ENCODE measurements at regions not wholly inside any gene's neighbourhood (a gene's known extent, or its start where the extent isn't known, plus 50 kb on each side); places are given as distances from the start of the nearest gene placed in this dataset.

DNA sequence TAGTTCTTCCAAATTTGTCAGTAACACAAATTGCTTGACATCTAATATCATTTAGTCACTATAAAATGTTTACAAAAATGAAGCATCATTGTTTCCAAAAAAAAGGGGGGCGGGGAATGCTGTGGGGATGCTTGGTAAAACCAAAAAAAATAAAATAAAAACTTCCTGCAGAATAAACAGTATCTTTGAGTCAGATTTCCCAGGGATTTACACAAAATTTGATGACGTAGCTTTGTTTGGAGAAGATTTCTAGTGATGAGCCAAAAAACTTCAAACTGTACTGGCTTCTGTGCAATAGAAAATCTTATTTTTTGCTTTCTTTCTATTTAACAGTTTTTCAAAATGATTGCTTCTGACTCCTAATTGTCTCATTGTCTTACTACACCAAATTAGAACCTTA is 80.0 kb downstream of the MZT1 start:
- TF ChIP-seq, protein P1, sequence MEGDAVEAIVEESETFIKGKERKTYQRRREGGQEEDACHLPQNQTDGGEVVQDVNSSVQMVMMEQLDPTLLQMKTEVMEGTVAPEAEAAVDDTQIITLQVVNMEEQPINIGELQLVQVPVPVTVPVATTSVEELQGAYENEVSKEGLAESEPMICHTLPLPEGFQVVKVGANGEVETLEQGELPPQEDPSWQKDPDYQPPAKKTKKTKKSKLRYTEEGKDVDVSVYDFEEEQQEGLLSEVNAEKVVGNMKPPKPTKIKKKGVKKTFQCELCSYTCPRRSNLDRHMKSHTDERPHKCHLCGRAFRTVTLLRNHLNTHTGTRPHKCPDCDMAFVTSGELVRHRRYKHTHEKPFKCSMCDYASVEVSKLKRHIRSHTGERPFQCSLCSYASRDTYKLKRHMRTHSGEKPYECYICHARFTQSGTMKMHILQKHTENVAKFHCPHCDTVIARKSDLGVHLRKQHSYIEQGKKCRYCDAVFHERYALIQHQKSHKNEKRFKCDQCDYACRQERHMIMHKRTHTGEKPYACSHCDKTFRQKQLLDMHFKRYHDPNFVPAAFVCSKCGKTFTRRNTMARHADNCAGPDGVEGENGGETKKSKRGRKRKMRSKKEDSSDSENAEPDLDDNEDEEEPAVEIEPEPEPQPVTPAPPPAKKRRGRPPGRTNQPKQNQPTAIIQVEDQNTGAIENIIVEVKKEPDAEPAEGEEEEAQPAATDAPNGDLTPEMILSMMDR (IDR thresholded peaks at IDR 0.05; ENCODE audit: borderline replicate concordance, insufficient read depth, low read depth, low read length): no peak
- no peak overlapping the region for H3K4me3 ChIP-seq (ENCODE audit: low read depth, low read length)

DNA sequence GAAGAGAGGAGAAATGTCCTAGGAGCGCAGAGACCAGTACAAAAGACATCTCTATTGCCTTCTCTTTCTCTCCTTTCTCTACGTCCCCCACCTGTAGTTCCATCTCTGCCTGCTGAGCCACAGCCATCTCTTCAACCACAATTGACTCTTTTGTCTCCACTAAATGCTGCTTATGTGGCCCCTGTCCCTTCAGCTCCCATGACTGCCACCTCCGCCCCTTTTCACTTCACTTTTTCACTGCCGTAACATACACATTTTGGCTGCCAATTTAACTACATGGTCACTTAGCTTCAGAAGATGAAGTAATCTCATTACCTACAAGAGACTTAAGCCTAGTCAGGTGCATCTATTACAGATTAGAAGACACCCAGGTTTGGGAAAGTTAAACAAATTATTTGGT is 81.9 kb downstream of the MZT1 start:
- TF ChIP-seq, protein P1 (IDR thresholded peaks at IDR 0.05; ENCODE audit: borderline replicate concordance, insufficient read depth, low read depth, low read length): no peak
- no peak overlapping the region for H3K4me3 ChIP-seq (ENCODE audit: low read depth, low read length)

DNA sequence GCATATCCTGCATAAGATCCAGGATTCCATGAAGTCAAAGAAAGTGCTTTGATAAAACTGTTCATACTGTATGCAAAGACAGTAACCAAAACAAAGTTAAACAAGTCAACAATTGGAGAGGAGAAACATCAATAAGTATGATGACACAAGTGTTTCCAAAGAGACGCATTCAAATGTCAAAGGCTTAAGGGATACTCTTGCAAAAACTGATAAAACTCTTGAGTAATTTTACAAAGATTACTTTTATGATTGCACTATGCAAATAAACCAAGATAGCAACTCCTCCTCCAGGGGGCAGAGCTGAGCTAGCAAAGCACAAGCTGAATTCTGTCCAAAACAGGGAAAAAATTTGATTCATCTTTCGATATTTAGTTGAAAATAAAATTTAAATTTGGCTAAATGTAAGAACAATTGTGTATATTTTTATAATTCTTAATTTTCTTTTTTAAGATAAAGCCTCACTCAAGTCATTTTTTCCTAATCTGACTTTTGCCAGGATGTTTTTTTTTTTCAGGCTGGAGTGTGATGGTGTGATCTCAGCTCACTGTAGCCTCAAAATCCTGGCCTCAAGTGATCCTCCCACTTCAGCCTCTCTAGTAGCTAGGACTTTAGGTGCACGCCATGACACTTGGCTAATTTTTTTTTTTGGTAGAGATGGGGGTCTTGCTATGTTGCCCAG is 84.0 kb downstream of the MZT1 start:
- no peak overlapping the region for H3K4me3 ChIP-seq (ENCODE audit: low read depth, low read length)

DNA sequence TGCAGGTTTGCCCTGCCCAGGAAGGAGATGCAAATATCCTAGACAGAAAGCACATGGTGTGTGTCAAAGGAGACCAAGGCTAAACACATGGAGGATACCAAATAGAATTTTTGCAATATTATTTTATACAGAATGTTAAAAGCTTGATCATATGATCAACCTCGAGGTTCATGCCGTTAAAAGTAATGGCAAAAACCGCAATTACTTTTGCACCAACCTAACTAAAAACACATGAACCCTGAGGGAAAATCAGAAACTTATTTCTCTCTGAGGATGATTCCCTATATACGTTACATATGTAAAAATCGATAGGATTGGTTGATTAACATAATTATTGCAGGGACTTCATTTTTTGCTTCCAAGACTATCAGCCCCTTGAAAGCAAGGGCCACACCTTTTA is 88.1 kb downstream of the MZT1 start:
- H3K4me3 ChIP-seq (ENCODE audit: low read depth, low read length): no peak overlapping the region
- TF ChIP-seq, protein P1 (IDR thresholded peaks at IDR 0.05; ENCODE audit: borderline replicate concordance, insufficient read depth, low read depth, low read length): no peak

More for the DNA sequence above, 84.0 kb downstream of the MZT1 start:
- TF ChIP-seq, protein P1 (IDR thresholded peaks at IDR 0.05; ENCODE audit: borderline replicate concordance, insufficient read depth, low read depth, low read length): peak; percentile 55; the same call in 1 of the 2 replicates

DNA sequence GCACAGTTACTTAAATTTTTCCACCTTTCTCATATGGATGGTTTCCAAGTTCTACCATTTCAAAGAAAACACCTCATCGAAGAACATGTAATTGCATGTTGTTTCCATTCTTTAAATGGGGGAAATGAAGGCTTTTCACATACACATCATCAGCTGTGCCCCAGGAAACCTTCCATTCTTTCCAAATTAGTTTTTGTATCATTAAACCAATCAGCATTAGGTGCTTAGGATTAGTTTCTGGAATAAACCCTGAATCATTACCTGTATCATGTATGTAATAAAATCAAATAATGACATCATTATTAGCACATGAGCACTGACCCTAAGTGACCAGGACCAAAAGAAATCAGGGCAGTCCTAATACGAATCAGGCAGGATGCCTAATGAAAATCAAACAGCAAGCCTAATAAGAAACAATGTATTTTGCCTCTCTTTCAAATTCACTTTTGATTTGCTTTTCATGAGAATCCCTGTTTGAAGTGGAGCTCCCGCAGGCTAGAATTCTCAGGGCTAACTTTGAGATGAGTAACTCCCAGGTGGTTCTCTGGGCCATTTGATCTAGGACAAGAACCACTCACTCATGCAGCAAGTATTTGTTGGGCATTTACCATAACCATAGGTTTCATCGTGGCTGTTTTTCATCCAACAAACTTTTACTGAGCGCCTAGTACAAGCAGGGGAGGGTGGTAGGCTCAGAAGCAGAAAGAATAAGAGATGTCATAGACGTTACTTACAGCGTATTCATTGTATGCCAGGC is 89.2 kb downstream of the MZT1 start:
- no peak overlapping the region for H3K4me3 ChIP-seq (ENCODE audit: low read depth, low read length)
- TF ChIP-seq, protein P1 (IDR thresholded peaks at IDR 0.05; ENCODE audit: borderline replicate concordance, insufficient read depth, low read depth, low read length): no peak

DNA sequence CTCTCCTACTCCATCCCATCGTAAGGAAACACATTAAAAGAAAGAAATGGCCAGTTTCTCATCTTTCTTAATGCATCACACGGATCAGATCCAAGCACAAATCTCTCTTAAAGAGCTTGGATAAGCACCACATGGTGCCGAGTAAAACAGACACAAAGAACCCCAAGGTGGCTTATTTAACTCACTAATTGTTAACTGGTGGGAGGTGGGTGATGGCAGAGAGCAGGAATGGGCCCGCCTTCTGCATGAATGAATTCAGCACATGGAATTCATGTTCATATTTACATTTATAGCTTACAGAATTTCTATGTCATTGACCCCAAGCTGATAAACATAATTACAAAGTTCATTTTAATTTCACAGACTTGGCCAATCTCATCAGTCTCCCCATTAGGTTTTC is 89.9 kb downstream of the MZT1 start:
- TF ChIP-seq, protein P1 (IDR thresholded peaks at IDR 0.05; ENCODE audit: borderline replicate concordance, insufficient read depth, low read depth, low read length): no peak
- H3K4me3 ChIP-seq (ENCODE audit: low read depth, low read length): no peak overlapping the region

DNA sequence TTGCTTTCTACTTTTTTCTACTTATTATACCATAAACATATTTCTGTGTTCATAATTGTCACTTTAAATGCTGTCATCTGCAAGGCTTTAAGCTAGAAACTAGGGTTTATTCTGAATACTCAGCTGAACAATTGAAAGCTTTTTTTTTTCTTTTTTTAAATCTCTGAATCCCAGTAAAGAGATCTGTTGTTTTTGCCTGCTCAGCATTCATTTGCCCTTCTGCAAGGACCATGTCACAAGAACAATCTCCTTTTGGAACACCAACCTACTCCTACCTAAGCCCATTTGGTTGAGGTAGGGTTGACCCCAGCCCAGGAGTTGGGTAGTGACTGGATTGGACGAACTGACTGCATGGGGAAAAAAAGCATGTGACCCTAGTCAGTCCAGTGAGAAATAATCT is 92.6 kb downstream of the MZT1 start:
- TF ChIP-seq, protein P1 (IDR thresholded peaks at IDR 0.05; ENCODE audit: borderline replicate concordance, insufficient read depth, low read depth, low read length): no peak
- no peak overlapping the region for H3K4me3 ChIP-seq (ENCODE audit: low read depth, low read length)

All from GM12875 (cell line).